ENCODE measurements at regions not wholly inside any gene's neighbourhood (a gene's known extent, or its start where the extent isn't known, plus 50 kb on each side); places are given as distances from the start of the nearest gene placed in this dataset.
A peak's percentile ranks its signal among the peaks of the same experiment; 100 is the strongest.

GRCh38 chr13:33583398-33583797, 234.6 kb upstream of the RFC3 start:
- DNase-seq = no peak
- Histone ChIP-seq H3K4me3 (ENCODE audit: insufficient read depth, low read depth, low read length) (no peak overlapping the region), H3K27me3 (ENCODE audit: control insufficient read depth, insufficient read depth, low read length) (no peaks in the 10 kb centered on the region), H3K36me3 (replicated peaks; ENCODE audit: control insufficient read depth, insufficient read depth, low read length) (no peaks in the 10 kb centered on the region)

GRCh38 chr13:33590936-33591335, 227.0 kb upstream of the RFC3 start:
- H3K4me3 ChIP-seq (ENCODE audit: insufficient read depth, low read depth, low read length) = no peak overlapping the region
- H3K27me3 ChIP-seq (ENCODE audit: control insufficient read depth, insufficient read depth, low read length) = no peaks in the 10 kb centered on the region
- no peak for DNase-seq
- H3K36me3 ChIP-seq (replicated peaks; ENCODE audit: control insufficient read depth, insufficient read depth, low read length) = no peaks in the 10 kb centered on the region

GRCh38 chr13:33606692-33607091, 211.3 kb upstream of the RFC3 start:
- Histone ChIP-seq H3K4me3 (ENCODE audit: insufficient read depth, low read depth, low read length) (no peak overlapping the region), H3K27me3 (ENCODE audit: control insufficient read depth, insufficient read depth, low read length) (no peaks in the 10 kb centered on the region), H3K36me3 (replicated peaks; ENCODE audit: control insufficient read depth, insufficient read depth, low read length) (no peaks in the 10 kb centered on the region)
- DNase-seq = peak; percentile 61

- H3K36me3 ChIP-seq (replicated peaks; ENCODE audit: control insufficient read depth, insufficient read depth, low read length) = no peaks in the 10 kb centered on the region
- DNase-seq = peak; percentile 77
- no peak overlapping the region for H3K4me3 ChIP-seq (ENCODE audit: insufficient read depth, low read depth, low read length)
- no peaks in the 10 kb centered on the region for H3K27me3 ChIP-seq (ENCODE audit: control insufficient read depth, insufficient read depth, low read length)
These were observed 207.4 kb upstream of the RFC3 start for GRCh38 chr13:33610438-33611120.

- peak; percentile 23 for DNase-seq
- H3K4me3 ChIP-seq (ENCODE audit: insufficient read depth, low read depth, low read length) = no peak overlapping the region
- no peaks in the 10 kb centered on the region for H3K27me3 ChIP-seq (ENCODE audit: control insufficient read depth, insufficient read depth, low read length)
These were observed 206.7 kb upstream of the RFC3 start for GRCh38 chr13:33611121-33611805.

GRCh38 chr13:33612641-33613638, 205.0 kb upstream of the RFC3 start:
- H3K27me3 ChIP-seq (ENCODE audit: control insufficient read depth, insufficient read depth, low read length) = no peaks in the 10 kb centered on the region
- H3K4me3 ChIP-seq (ENCODE audit: insufficient read depth, low read depth, low read length) = no peak overlapping the region
- no peaks in the 10 kb centered on the region for H3K36me3 ChIP-seq (replicated peaks; ENCODE audit: control insufficient read depth, insufficient read depth, low read length)
- no peak for DNase-seq

More at GRCh38 chr13:33611121-33611805, 206.7 kb upstream of the RFC3 start:
- no peaks in the 10 kb centered on the region for H3K36me3 ChIP-seq (replicated peaks; ENCODE audit: control insufficient read depth, insufficient read depth, low read length)

GRCh38 chr13:33615436-33615835, 202.5 kb upstream of the RFC3 start:
- H3K36me3 ChIP-seq (replicated peaks; ENCODE audit: control insufficient read depth, insufficient read depth, low read length) = no peaks in the 10 kb centered on the region
- DNase-seq = no peak
- no peak overlapping the region for H3K4me3 ChIP-seq (ENCODE audit: insufficient read depth, low read depth, low read length)
- no peaks in the 10 kb centered on the region for H3K27me3 ChIP-seq (ENCODE audit: control insufficient read depth, insufficient read depth, low read length)

GRCh38 chr13:33616130-33616529, 201.8 kb upstream of the RFC3 start:
- Histone ChIP-seq H3K4me3 (ENCODE audit: insufficient read depth, low read depth, low read length) (no peak overlapping the region), H3K27me3 (ENCODE audit: control insufficient read depth, insufficient read depth, low read length) (no peaks in the 10 kb centered on the region), H3K36me3 (replicated peaks; ENCODE audit: control insufficient read depth, insufficient read depth, low read length) (no peaks in the 10 kb centered on the region)
- DNase-seq = no peak

GRCh38 chr13:33617055-33617454, 200.9 kb upstream of the RFC3 start:
- no peaks in the 10 kb centered on the region for H3K27me3 ChIP-seq (ENCODE audit: control insufficient read depth, insufficient read depth, low read length)
- no peaks in the 10 kb centered on the region for H3K36me3 ChIP-seq (replicated peaks; ENCODE audit: control insufficient read depth, insufficient read depth, low read length)
- DNase-seq = no peak
- no peak overlapping the region for H3K4me3 ChIP-seq (ENCODE audit: insufficient read depth, low read depth, low read length)

- Histone ChIP-seq H3K36me3 (replicated peaks; ENCODE audit: control insufficient read depth, insufficient read depth, low read length) (no peaks in the 10 kb centered on the region), H3K27me3 (ENCODE audit: control insufficient read depth, insufficient read depth, low read length) (no peaks in the 10 kb centered on the region), H3K4me3 (ENCODE audit: insufficient read depth, low read depth, low read length) (no peak overlapping the region)
- no peak for DNase-seq
These were observed 193.7 kb upstream of the RFC3 start for GRCh38 chr13:33624253-33624652.

GRCh38 chr13:33624740-33625139, 193.2 kb upstream of the RFC3 start:
- Histone ChIP-seq H3K27me3 (ENCODE audit: control insufficient read depth, insufficient read depth, low read length) (no peaks in the 10 kb centered on the region), H3K36me3 (replicated peaks; ENCODE audit: control insufficient read depth, insufficient read depth, low read length) (no peaks in the 10 kb centered on the region), H3K4me3 (ENCODE audit: insufficient read depth, low read depth, low read length) (no peak overlapping the region)
- DNase-seq = no peak

- Histone ChIP-seq H3K36me3 (replicated peaks; ENCODE audit: control insufficient read depth, insufficient read depth, low read length) (no peaks in the 10 kb centered on the region), H3K4me3 (ENCODE audit: insufficient read depth, low read depth, low read length) (no peak overlapping the region), H3K27me3 (ENCODE audit: control insufficient read depth, insufficient read depth, low read length) (no peaks in the 10 kb centered on the region)
- DNase-seq = no peak
These were observed 191.5 kb upstream of the RFC3 start for GRCh38 chr13:33626407-33626806.

- H3K27me3 ChIP-seq (ENCODE audit: control insufficient read depth, insufficient read depth, low read length) = no peaks in the 10 kb centered on the region
- no peak overlapping the region for H3K4me3 ChIP-seq (ENCODE audit: insufficient read depth, low read depth, low read length)
- no peaks in the 10 kb centered on the region for H3K36me3 ChIP-seq (replicated peaks; ENCODE audit: control insufficient read depth, insufficient read depth, low read length)
- no peak for DNase-seq
These were observed 189.3 kb upstream of the RFC3 start for GRCh38 chr13:33628662-33629061.

- H3K36me3 ChIP-seq (replicated peaks; ENCODE audit: control insufficient read depth, insufficient read depth, low read length) = no peaks in the 10 kb centered on the region
- DNase-seq = no peak
These were observed 188.2 kb upstream of the RFC3 start for GRCh38 chr13:33629605-33630360.

More at GRCh38 chr13:33629605-33630360, 188.2 kb upstream of the RFC3 start:
- H3K27me3 ChIP-seq (ENCODE audit: control insufficient read depth, insufficient read depth, low read length) = no peaks in the 10 kb centered on the region
- H3K4me3 ChIP-seq (ENCODE audit: insufficient read depth, low read depth, low read length) = no peak overlapping the region

Measured in H7 (cell line).